ENCODE measurements at regions not wholly inside any gene's neighbourhood (a gene's known extent, or its start where the extent isn't known, plus 50 kb on each side); places are given as distances from the start of the nearest gene placed in this dataset.

GRCh38 chr7:17194656-17195055 is 103.8 kb upstream of the AHR start:
- H3K4me1 ChIP-seq (ENCODE audit: insufficient read depth, low read length), result no peaks in the 10 kb centered on the region
- DNase-seq (ENCODE audit: low spot score), result no peak
- H3K27ac ChIP-seq (ENCODE audit: extremely low read length, insufficient read depth, low read length), result no peak overlapping the region
- no peak for TF ChIP-seq ZNF143 (CRISPR knock-in tag; IDR thresholded peaks at IDR 0.05)
- TF ChIP-seq HNF1B (CRISPR knock-in tag; IDR thresholded peaks at IDR 0.05), result no peak
- no peak for TF ChIP-seq ZNF574 (CRISPR knock-in tag; IDR thresholded peaks at IDR 0.05)
- no peak for TF ChIP-seq ZBTB34 (CRISPR knock-in tag; IDR thresholded peaks at IDR 0.05)
- TF ChIP-seq GZF1 (CRISPR knock-in tag; IDR thresholded peaks at IDR 0.05), result no peak
- TF ChIP-seq SP4 (CRISPR knock-in tag; IDR thresholded peaks at IDR 0.05), result no peak
- no peak for TF ChIP-seq POLR2G (IDR thresholded peaks at IDR 0.05; ENCODE audit: low read depth, low read length)
- TF ChIP-seq ZMAT5 (CRISPR knock-in tag; IDR thresholded peaks at IDR 0.05; ENCODE audit: borderline replicate concordance, low read depth), result no peak
- TF ChIP-seq RFX3 (CRISPR knock-in tag; IDR thresholded peaks at IDR 0.05), result no peak
- no peak for TF ChIP-seq ZFAT (CRISPR knock-in tag; conservative IDR thresholded peaks at IDR 0.05)
- TF ChIP-seq ZNF713 (CRISPR knock-in tag; IDR thresholded peaks at IDR 0.05), result no peak
- no peak for ATAC-seq
- H3K9ac ChIP-seq (ENCODE audit: insufficient read depth, low read depth, low read length), result no peak overlapping the region
- intact Hi-C loops (cut with micrococcal nuclease; ENCODE audit: unreplicated experiment) (no loop called here), in situ Hi-C loops (cut with HindIII; ENCODE audit: extremely low pct_ligation_motif_present, low pct_unique_long_range_greater_than_20kb) (no loop called here)
- no peaks in the 10 kb centered on the region for H3K9me3 ChIP-seq (ENCODE audit: low read length)
- H3K27me3 ChIP-seq (ENCODE audit: control insufficient read depth in 1 of 2, insufficient read depth in 2 of 2, low read length in 2 of 2), result no peaks in the 10 kb centered on the region
- no TSS peak for BruUV-seq (replicated peaks)
- no peaks in the 10 kb centered on the region for H4K20me1 ChIP-seq (ENCODE audit: insufficient read depth, low read length)
- WGBS (ENCODE audit: low lambda C conversion rate), result 92% methylated on average over 5 of the region's 5 CpGs
- ChIA-PET CTCF (ENCODE audit: low intra/inter-chr PET ratio, low total read pairs) (no interaction called here), POLR2A (no interaction called here)
- H3K4me2 ChIP-seq (ENCODE audit: low read depth, low read length), result no peak overlapping the region
- no peak overlapping the region for H2AFZ ChIP-seq (ENCODE audit: low read length)
- H3K36me3 ChIP-seq (replicated peaks in 1 of 2; ENCODE audit: control insufficient read depth in 1 of 2, insufficient read depth in 2 of 2, low read length in 2 of 2), result no peaks in the 10 kb centered on the region
- FAIRE-seq, result no peak
- H3K4me3 ChIP-seq (replicated peaks in 1 of 3; ENCODE audit: insufficient read depth in 1 of 3, low read depth in 2 of 3, low read length in 3 of 3), result no peak overlapping the region
- H3K79me2 ChIP-seq (ENCODE audit: insufficient read depth, low read length), result no peaks in the 10 kb centered on the region

Data from HepG2 (cell line).